ENCODE measurements at regions not wholly inside any gene's neighbourhood (a gene's known extent, or its start where the extent isn't known, plus 50 kb on each side); places are given as distances from the start of the nearest gene placed in this dataset.

- Histone ChIP-seq H4K20me1 (ENCODE audit: low read depth) (no peaks in the 10 kb centered on the region), H3K4me2 (no peak overlapping the region), H3K79me2 (ENCODE audit: low read depth) (no peaks in the 10 kb centered on the region), H3K4me1 (peaks cover 2% of the 10 kb centered on the region), H3K4me3 (no peak overlapping the region), H3K27ac (no peak overlapping the region), H3K9me3 (ENCODE audit: low read depth) (no peaks in the 10 kb centered on the region), H2AFZ (replicated peaks) (no peak overlapping the region), H3K9ac (no peak overlapping the region), H3F3A (ENCODE audit: low read depth) (no peaks in the 10 kb centered on the region), H3K36me3 (no peaks in the 10 kb centered on the region), H3K27me3 (no peaks in the 10 kb centered on the region)
- peaks cover 2% of the 10 kb centered on the region for H3K27me3 Mint-ChIP-seq (ENCODE audit: insufficient read depth, low read depth)
- H3K4me3 Mint-ChIP-seq, result no peak overlapping the region
- TF ChIP-seq CTCF (IDR thresholded peaks at IDR 0.05) (no peak), EZH2phosphoT487 (IDR thresholded peaks at IDR 0.05) (no peak), EZH2 (IDR thresholded peaks at IDR 0.05) (no peak)
- DNase-seq (ENCODE audit: low spot score), result no peak
- no peaks in the 10 kb centered on the region for H3K9me3 Mint-ChIP-seq
- H3K36me3 Mint-ChIP-seq, result no peaks in the 10 kb centered on the region
- H3K4me1 Mint-ChIP-seq, result peaks cover under 1% of the 10 kb centered on the region
- no peak overlapping the region for H3K27ac Mint-ChIP-seq
Measured at GRCh38 chrX:9204560-9204959, 170.6 kb upstream of the FAM9B start.

- Histone ChIP-seq H3K4me3 (no peak overlapping the region), H3K4me1 (no peaks in the 10 kb centered on the region), H3K9me3 (ENCODE audit: low read depth) (no peaks in the 10 kb centered on the region), H4K20me1 (ENCODE audit: low read depth) (no peaks in the 10 kb centered on the region), H2AFZ (replicated peaks) (no peak overlapping the region), H3F3A (ENCODE audit: low read depth) (no peaks in the 10 kb centered on the region), H3K36me3 (no peaks in the 10 kb centered on the region), H3K79me2 (ENCODE audit: low read depth) (no peaks in the 10 kb centered on the region), H3K9ac (no peak overlapping the region), H3K4me2 (no peak overlapping the region), H3K27me3 (no peaks in the 10 kb centered on the region), H3K27ac (no peak overlapping the region)
- no peak overlapping the region for H3K4me3 Mint-ChIP-seq
- TF ChIP-seq EZH2 (IDR thresholded peaks at IDR 0.05) (no peak), CTCF (IDR thresholded peaks at IDR 0.05) (no peak), EZH2phosphoT487 (IDR thresholded peaks at IDR 0.05) (no peak)
- peaks cover 2% of the 10 kb centered on the region for H3K27me3 Mint-ChIP-seq (ENCODE audit: insufficient read depth, low read depth)
- H3K9me3 Mint-ChIP-seq, result no peaks in the 10 kb centered on the region
- no peak overlapping the region for H3K27ac Mint-ChIP-seq
- no peak for DNase-seq (ENCODE audit: low spot score)
- H3K4me1 Mint-ChIP-seq, result no peaks in the 10 kb centered on the region
- no peaks in the 10 kb centered on the region for H3K36me3 Mint-ChIP-seq
Measured at GRCh38 chrX:9205599-9206223, 171.8 kb upstream of the FAM9B start.

- H3K4me1 Mint-ChIP-seq, result no peaks in the 10 kb centered on the region
- Histone ChIP-seq H3K4me1 (no peaks in the 10 kb centered on the region), H3K9ac (no peak overlapping the region), H4K20me1 (ENCODE audit: low read depth) (no peaks in the 10 kb centered on the region), H3K79me2 (ENCODE audit: low read depth) (no peaks in the 10 kb centered on the region), H3K36me3 (no peaks in the 10 kb centered on the region), H2AFZ (replicated peaks) (no peak overlapping the region), H3F3A (ENCODE audit: low read depth) (no peaks in the 10 kb centered on the region), H3K27ac (no peak overlapping the region), H3K4me3 (no peak overlapping the region), H3K27me3 (no peaks in the 10 kb centered on the region), H3K9me3 (ENCODE audit: low read depth) (no peaks in the 10 kb centered on the region), H3K4me2 (no peak overlapping the region)
- H3K9me3 Mint-ChIP-seq, result no peaks in the 10 kb centered on the region
- DNase-seq (ENCODE audit: low spot score), result no peak
- TF ChIP-seq CTCF (IDR thresholded peaks at IDR 0.05), result no peak
- no peak for TF ChIP-seq EZH2phosphoT487 (IDR thresholded peaks at IDR 0.05)
- TF ChIP-seq EZH2 (IDR thresholded peaks at IDR 0.05), result no peak
- H3K4me3 Mint-ChIP-seq, result no peak overlapping the region
- H3K27ac Mint-ChIP-seq, result no peak overlapping the region
- peaks cover 2% of the 10 kb centered on the region for H3K27me3 Mint-ChIP-seq (ENCODE audit: insufficient read depth, low read depth)
- H3K36me3 Mint-ChIP-seq, result no peaks in the 10 kb centered on the region
Measured at GRCh38 chrX:9207142-9207541, 173.2 kb upstream of the FAM9B start.

Measured in neural progenitor cell (in vitro differentiated cells).